ENCODE measurements at regions not wholly inside any gene's neighbourhood (a gene's known extent, or its start where the extent isn't known, plus 50 kb on each side); places are given as distances from the start of the nearest gene placed in this dataset.

DNA sequence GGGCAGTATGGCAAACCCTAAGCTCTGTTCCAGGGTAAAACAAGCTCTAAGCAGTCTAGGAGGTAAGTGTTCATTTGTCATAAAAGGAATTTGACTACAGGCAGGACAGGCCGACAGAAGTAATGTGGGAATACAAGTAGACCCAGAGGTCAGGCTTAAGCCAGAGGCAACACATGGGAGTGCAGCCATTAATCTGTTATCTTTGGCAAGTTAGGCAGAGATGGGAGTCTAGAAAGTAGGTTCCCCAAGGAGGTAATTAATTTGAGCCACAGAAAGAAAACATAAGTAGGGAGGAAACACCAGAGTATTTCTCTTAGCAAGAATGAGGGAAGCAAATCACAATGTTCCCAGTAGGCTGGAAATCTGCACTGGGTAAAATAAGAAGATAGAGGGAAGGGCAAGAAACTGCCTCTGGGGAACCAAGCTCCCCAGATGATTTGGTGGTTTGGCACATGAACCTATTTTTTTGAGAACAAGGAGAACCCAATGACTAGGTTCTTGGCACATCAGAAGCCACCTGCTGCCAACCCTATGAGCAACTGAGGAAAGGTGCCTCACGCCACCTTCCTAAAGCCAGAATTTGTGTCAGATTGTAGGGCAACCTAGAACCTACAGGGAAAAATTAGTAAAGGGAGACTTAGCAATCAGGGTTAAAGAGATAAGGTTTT is 636.4 kb upstream of the PLXNA2 start:
- no peaks in the 10 kb centered on the region for H3K27me3 ChIP-seq (ENCODE audit: control insufficient read depth, insufficient read depth, low read length)
- no peak overlapping the region for H3K27ac ChIP-seq (ENCODE audit: low read length)
- H3K4me1 ChIP-seq (ENCODE audit: control insufficient read depth, insufficient read depth, low read length): no peaks in the 10 kb centered on the region
- H3K4me3 ChIP-seq (ENCODE audit: low read length): no peak overlapping the region
- no CpG with 5 or more reads among the region's 2 CpGs for WGBS (ENCODE audit: insufficient coverage, insufficient read length)
- H3K9me3 ChIP-seq (ENCODE audit: control insufficient read depth, insufficient read depth, low read length): no peaks in the 10 kb centered on the region
- H3K36me3 ChIP-seq (ENCODE audit: control insufficient read depth, insufficient read depth, low read length): no peaks in the 10 kb centered on the region
- DNase-seq (ENCODE audit: low read depth, low spot score): no peak

DNA sequence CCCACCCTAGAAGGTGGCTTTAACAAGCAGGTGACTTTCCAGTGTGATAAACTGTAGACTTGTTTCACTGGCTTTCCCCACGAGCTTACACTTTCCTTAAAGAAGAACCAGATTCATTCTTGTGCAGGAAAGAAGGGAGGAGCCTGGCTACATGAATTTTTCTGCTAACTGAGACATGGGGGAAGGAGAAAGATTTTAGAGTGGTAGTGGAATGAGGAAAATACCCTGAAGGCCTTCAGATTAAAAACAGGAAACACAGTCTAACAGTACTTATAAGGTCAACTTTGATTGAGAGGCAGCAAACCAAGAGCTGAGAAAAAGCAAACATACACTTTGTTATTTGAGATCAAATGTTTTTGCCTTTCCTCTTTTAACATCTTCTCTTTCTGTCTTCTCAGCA is 640.9 kb upstream of the PLXNA2 start:
- H3K27ac ChIP-seq (ENCODE audit: low read length): no peak overlapping the region
- no peak overlapping the region for H3K4me3 ChIP-seq (ENCODE audit: low read length)
- no CpG with 5 or more reads among the region's 1 CpG for WGBS (ENCODE audit: insufficient coverage, insufficient read length)
- no peaks in the 10 kb centered on the region for H3K4me1 ChIP-seq (ENCODE audit: control insufficient read depth, insufficient read depth, low read length)
- no peak for DNase-seq (ENCODE audit: low read depth, low spot score)
- no peaks in the 10 kb centered on the region for H3K36me3 ChIP-seq (ENCODE audit: control insufficient read depth, insufficient read depth, low read length)
- no peaks in the 10 kb centered on the region for H3K27me3 ChIP-seq (ENCODE audit: control insufficient read depth, insufficient read depth, low read length)
- H3K9me3 ChIP-seq (ENCODE audit: control insufficient read depth, insufficient read depth, low read length): no peaks in the 10 kb centered on the region

DNA sequence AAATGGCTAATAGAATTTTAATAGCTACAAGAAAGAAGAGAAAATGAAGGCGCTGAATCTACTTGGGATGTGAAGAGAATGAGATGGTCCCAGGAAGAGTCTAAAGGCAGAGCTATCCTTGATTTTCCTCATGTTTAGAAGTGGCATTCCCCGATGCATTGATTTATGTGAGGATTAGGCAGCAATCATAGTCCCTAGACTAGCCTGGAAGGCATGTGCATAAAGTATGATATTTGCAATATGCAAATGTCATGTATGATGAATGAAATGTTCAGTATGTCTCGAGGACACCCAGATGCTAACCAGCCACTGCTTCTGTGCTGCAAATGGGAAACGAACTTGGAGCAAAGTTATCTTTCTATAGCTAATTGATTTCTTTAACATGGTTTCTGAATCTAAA is 641.5 kb upstream of the PLXNA2 start:
- Histone ChIP-seq H3K4me3 (ENCODE audit: low read length) (no peak overlapping the region), H3K9me3 (ENCODE audit: control insufficient read depth, insufficient read depth, low read length) (no peaks in the 10 kb centered on the region), H3K4me1 (ENCODE audit: control insufficient read depth, insufficient read depth, low read length) (no peaks in the 10 kb centered on the region), H3K27me3 (ENCODE audit: control insufficient read depth, insufficient read depth, low read length) (no peaks in the 10 kb centered on the region), H3K36me3 (ENCODE audit: control insufficient read depth, insufficient read depth, low read length) (no peaks in the 10 kb centered on the region), H3K27ac (ENCODE audit: low read length) (no peak overlapping the region)
- WGBS (ENCODE audit: insufficient coverage, insufficient read length): no CpG with 5 or more reads among the region's 4 CpGs
- DNase-seq (ENCODE audit: low read depth, low spot score): no peak

DNA sequence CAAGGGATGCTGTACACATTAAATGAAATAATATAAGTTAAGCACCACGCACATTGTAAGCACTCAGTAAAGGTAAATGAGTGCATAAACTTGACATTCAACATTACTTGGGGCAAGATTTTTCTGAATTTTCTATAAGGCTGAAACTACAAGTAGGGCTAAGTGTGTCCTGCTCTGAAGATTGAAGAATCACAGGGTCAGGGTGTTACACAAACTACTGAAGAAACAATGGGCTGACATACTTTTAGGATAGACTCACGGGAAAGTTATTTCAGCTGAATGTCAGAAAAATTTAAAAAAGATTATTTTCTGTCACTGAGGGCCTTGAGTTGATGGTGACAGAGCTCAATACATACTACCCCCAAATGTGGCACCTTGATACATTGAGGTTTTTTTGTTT is 644.2 kb upstream of the PLXNA2 start:
- Histone ChIP-seq H3K27me3 (ENCODE audit: control insufficient read depth, insufficient read depth, low read length) (no peaks in the 10 kb centered on the region), H3K4me3 (ENCODE audit: low read length) (no peak overlapping the region), H3K27ac (ENCODE audit: low read length) (no peak overlapping the region), H3K9me3 (ENCODE audit: control insufficient read depth, insufficient read depth, low read length) (no peaks in the 10 kb centered on the region), H3K4me1 (ENCODE audit: control insufficient read depth, insufficient read depth, low read length) (no peaks in the 10 kb centered on the region), H3K36me3 (ENCODE audit: control insufficient read depth, insufficient read depth, low read length) (no peaks in the 10 kb centered on the region)
- no peak for DNase-seq (ENCODE audit: low read depth, low spot score)
- WGBS (ENCODE audit: insufficient coverage, insufficient read length): no CpG with 5 or more reads among the region's 2 CpGs

DNA sequence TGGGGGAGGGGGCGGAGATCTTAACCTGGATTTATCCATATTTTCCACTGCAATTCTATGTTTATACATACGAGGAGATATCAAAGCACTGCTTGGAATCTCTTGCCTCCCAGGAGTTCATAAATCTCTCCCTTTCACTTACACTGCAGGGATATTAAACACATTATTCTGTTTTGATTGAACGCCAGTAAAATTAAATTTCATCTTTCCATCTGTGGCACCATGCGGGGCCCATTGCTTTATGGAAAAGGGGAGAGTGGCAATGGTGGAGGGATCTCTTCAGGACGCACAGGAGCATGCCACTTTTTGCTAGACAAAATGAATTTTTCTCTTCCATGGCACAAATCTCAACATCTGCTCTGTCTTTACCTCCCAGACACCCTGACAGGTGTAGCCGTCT is 648.0 kb upstream of the PLXNA2 start:
- H3K27me3 ChIP-seq (ENCODE audit: control insufficient read depth, insufficient read depth, low read length): no peaks in the 10 kb centered on the region
- no peaks in the 10 kb centered on the region for H3K36me3 ChIP-seq (ENCODE audit: control insufficient read depth, insufficient read depth, low read length)
- no peaks in the 10 kb centered on the region for H3K9me3 ChIP-seq (ENCODE audit: control insufficient read depth, insufficient read depth, low read length)
- WGBS (ENCODE audit: insufficient coverage, insufficient read length): no CpG with 5 or more reads among the region's 6 CpGs
- H3K27ac ChIP-seq (ENCODE audit: low read length): no peak overlapping the region
- no peak for DNase-seq (ENCODE audit: low read depth, low spot score)
- no peak overlapping the region for H3K4me3 ChIP-seq (ENCODE audit: low read length)
- no peaks in the 10 kb centered on the region for H3K4me1 ChIP-seq (ENCODE audit: control insufficient read depth, insufficient read depth, low read length)

DNA sequence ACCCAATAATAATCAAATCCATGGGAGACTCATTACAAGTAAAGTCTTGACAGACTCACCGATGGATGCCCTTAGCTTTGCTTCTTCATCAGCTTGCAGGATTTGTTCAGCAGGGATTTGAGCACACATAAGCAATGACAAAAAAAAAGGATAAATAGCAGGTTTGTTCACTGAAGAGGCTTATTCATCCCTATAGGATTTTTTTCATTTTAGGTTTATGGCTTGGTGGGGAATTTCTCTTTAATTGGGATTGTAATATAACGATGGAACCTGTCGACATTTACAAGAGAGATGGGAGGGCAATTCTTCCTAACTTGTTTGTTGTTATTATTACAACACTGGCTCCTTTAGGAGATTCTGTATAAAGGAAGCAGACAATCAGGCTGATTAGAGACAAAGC is 649.1 kb upstream of the PLXNA2 start:
- Histone ChIP-seq H3K4me1 (ENCODE audit: control insufficient read depth, insufficient read depth, low read length) (no peaks in the 10 kb centered on the region), H3K36me3 (ENCODE audit: control insufficient read depth, insufficient read depth, low read length) (no peaks in the 10 kb centered on the region), H3K27me3 (ENCODE audit: control insufficient read depth, insufficient read depth, low read length) (no peaks in the 10 kb centered on the region), H3K27ac (ENCODE audit: low read length) (no peak overlapping the region), H3K4me3 (ENCODE audit: low read length) (no peak overlapping the region), H3K9me3 (ENCODE audit: control insufficient read depth, insufficient read depth, low read length) (no peaks in the 10 kb centered on the region)
- WGBS (ENCODE audit: insufficient coverage, insufficient read length): no CpG with 5 or more reads among the region's 3 CpGs
- no peak for DNase-seq (ENCODE audit: low read depth, low spot score)

DNA sequence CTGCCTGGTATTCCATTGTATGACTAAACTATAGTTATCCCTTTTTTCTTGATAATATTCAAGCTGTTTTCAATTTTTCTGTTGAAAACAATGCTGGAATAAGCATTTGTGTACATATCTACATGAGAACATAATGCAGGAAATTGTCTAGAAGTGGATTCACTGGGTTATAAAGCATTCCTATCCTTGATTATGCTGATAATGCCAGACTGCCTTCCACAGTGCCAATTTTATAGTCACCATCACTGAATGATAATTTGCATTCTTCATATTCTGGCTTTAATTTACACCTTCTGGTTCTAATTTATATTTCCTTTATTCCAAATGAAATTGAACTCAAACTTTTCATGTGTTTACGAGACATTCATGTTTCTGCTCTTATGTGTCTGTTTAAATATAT is 651.0 kb upstream of the PLXNA2 start:
- DNase-seq (ENCODE audit: low read depth, low spot score): no peak
- no peak overlapping the region for H3K4me3 ChIP-seq (ENCODE audit: low read length)
- no peaks in the 10 kb centered on the region for H3K9me3 ChIP-seq (ENCODE audit: control insufficient read depth, insufficient read depth, low read length)
- H3K36me3 ChIP-seq (ENCODE audit: control insufficient read depth, insufficient read depth, low read length): no peaks in the 10 kb centered on the region
- H3K27ac ChIP-seq (ENCODE audit: low read length): no peak overlapping the region
- H3K27me3 ChIP-seq (ENCODE audit: control insufficient read depth, insufficient read depth, low read length): no peaks in the 10 kb centered on the region
- H3K4me1 ChIP-seq (ENCODE audit: control insufficient read depth, insufficient read depth, low read length): no peaks in the 10 kb centered on the region
- WGBS (ENCODE audit: insufficient coverage, insufficient read length): no CpG with 5 or more reads among the region's 1 CpG

DNA sequence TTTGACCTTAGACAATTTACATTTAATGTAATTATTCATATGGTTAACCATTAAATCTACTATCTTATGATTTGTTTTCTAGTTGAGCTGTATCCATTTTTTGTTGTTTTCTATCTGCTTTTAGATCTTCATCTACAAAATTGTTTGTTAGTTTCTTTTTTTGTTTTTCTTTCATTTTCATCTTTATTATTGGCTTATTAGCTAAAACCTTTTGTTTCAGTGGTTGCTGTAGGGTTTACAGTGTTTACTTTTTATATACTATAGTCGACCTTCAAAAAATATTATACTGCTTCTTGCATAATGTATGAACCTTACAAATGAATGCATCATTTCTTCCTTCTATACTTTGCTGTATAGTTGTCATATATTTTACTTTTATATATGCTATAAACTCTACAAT is 651.6 kb upstream of the PLXNA2 start:
- H3K36me3 ChIP-seq (ENCODE audit: control insufficient read depth, insufficient read depth, low read length): no peaks in the 10 kb centered on the region
- no peak for DNase-seq (ENCODE audit: low read depth, low spot score)
- WGBS (ENCODE audit: insufficient coverage, insufficient read length): no CpG with 5 or more reads among the region's 1 CpG
- H3K9me3 ChIP-seq (ENCODE audit: control insufficient read depth, insufficient read depth, low read length): no peaks in the 10 kb centered on the region
- no peaks in the 10 kb centered on the region for H3K27me3 ChIP-seq (ENCODE audit: control insufficient read depth, insufficient read depth, low read length)
- no peaks in the 10 kb centered on the region for H3K4me1 ChIP-seq (ENCODE audit: control insufficient read depth, insufficient read depth, low read length)
- H3K4me3 ChIP-seq (ENCODE audit: low read length): no peak overlapping the region
- no peak overlapping the region for H3K27ac ChIP-seq (ENCODE audit: low read length)

DNA sequence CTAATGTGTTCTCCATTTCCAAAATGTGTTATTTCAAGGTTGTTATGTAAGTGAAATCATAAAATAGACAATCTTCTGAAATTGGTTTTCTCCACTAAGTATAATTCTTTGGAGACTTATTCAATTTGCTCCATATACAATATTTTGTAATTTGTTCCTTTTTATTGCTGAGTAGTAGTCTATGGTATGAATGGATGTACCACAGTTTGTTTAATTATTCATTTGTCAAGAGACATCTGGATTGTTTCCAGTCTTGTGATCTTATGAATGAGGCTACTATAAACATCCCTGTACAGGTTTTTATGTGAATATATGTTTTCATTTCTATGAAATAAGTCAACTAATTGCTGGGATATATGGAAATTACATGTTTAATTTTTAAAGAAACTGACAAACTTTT is 652.6 kb upstream of the PLXNA2 start:
- H3K36me3 ChIP-seq (ENCODE audit: control insufficient read depth, insufficient read depth, low read length): no peaks in the 10 kb centered on the region
- no peak overlapping the region for H3K4me3 ChIP-seq (ENCODE audit: low read length)
- no peaks in the 10 kb centered on the region for H3K27me3 ChIP-seq (ENCODE audit: control insufficient read depth, insufficient read depth, low read length)
- DNase-seq (ENCODE audit: low read depth, low spot score): no peak
- no peak overlapping the region for H3K27ac ChIP-seq (ENCODE audit: low read length)
- no peaks in the 10 kb centered on the region for H3K9me3 ChIP-seq (ENCODE audit: control insufficient read depth, insufficient read depth, low read length)
- H3K4me1 ChIP-seq (ENCODE audit: control insufficient read depth, insufficient read depth, low read length): no peaks in the 10 kb centered on the region

DNA sequence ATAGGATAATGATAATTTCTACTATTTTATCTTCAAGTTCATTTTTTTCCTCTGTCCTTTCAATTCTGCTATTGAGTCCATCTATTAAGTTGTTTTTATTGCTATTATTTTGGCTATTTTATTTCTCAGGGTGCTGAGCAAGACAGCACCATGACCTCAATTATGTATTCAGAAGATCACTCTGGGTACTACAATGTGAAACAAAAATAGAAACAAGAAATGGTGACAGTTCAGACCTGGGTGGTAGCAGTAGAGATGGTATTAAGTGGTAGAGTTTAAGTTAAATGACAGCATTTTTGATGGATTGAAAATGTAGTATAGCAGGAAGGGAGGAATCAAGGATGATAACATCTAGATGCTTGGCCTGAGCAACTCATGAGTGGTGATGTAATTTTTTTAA is 655.3 kb upstream of the PLXNA2 start:
- Histone ChIP-seq H3K27ac (ENCODE audit: low read length) (no peak overlapping the region), H3K9me3 (ENCODE audit: control insufficient read depth, insufficient read depth, low read length) (no peaks in the 10 kb centered on the region), H3K4me1 (ENCODE audit: control insufficient read depth, insufficient read depth, low read length) (no peaks in the 10 kb centered on the region), H3K27me3 (ENCODE audit: control insufficient read depth, insufficient read depth, low read length) (no peaks in the 10 kb centered on the region), H3K4me3 (ENCODE audit: low read length) (no peak overlapping the region), H3K36me3 (ENCODE audit: control insufficient read depth, insufficient read depth, low read length) (no peaks in the 10 kb centered on the region)
- no peak for DNase-seq (ENCODE audit: low read depth, low spot score)

DNA sequence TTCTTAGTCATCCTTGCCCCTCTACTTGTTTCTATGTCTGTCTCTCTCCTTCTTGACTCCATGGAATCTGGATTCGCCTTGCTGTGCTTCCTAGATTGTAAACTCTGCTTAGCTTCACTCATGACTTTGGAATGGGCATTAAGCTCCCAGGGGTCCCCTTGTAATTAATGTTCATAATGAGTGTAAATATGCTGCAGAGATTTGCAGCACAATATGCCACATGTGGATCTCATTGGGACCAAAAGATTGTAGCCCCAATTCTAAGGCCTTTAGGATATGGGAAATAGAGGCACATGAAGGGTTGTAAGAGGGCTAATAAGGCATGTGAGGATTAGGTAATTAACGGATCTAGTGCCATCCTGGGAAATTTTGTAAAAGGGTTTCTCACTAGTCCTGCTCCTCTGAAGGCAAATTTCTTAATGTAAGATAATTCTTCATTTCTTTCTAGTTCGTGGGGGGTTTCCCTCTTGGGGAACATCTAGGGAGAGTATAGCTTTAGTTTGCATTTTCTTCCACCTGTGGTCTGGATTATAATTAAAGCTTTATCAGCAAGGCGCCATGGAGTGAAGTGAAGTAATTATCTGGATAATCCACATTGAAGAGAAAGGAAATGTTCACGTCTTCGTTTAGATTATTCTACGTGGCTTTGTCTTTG is 659.2 kb upstream of the PLXNA2 start:
- WGBS (ENCODE audit: insufficient coverage, insufficient read length): no CpG with 5 or more reads among the region's 7 CpGs
- DNase-seq (ENCODE audit: low read depth, low spot score): no peak

More for the DNA sequence above, 659.2 kb upstream of the PLXNA2 start:
- no peaks in the 10 kb centered on the region for H3K36me3 ChIP-seq (ENCODE audit: control insufficient read depth, insufficient read depth, low read length)
- no peak overlapping the region for H3K4me3 ChIP-seq (ENCODE audit: low read length)
- no peaks in the 10 kb centered on the region for H3K4me1 ChIP-seq (ENCODE audit: control insufficient read depth, insufficient read depth, low read length)
- H3K9me3 ChIP-seq (ENCODE audit: control insufficient read depth, insufficient read depth, low read length): no peaks in the 10 kb centered on the region
- no peak overlapping the region for H3K27ac ChIP-seq (ENCODE audit: low read length)
- H3K27me3 ChIP-seq (ENCODE audit: control insufficient read depth, insufficient read depth, low read length): no peaks in the 10 kb centered on the region
